GM21825 (cell line): ENCODE measurements at regions not wholly inside any gene's neighbourhood (a gene's known extent, or its start where the extent isn't known, plus 50 kb on each side); places are given as distances from the start of the nearest gene placed in this dataset.
A peak's percentile ranks its signal among the peaks of the same experiment; 100 is the strongest.

ENCODE experiments used
- ATAC-seq: cut with Tn5 transposase; IDR thresholded peaks from one replicate; pipeline ENCODE4 v1.9.1; 2021; ENCODE audit warnings: mild to moderate bottlenecking, moderate library complexity; ENCODE audit not compliant: unreplicated experiment

DNA sequence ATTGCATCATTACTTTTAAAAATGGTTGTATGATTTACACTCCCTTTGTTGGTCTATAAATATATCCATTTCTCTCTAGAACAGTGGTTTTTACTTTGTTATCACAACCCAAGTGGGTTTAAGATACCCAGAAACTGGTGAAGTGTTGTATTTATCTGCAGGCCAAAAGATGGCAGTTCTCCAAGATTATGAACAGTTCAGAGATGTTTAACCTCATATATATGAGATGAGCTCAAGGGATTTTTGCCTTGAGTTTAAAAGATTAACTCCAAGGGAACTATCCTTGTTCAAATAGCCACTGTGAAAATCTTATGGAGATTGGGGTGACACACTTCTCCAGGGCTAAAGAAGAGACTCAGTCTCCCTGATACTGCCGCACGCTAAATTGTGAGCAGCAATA lies 572.6 kb downstream of the TLE4 start:
- ATAC-seq, result no peak

GRCh38 chr9:80143899-80144298 lies 572.1 kb downstream of the TLE4 start:
- ATAC-seq, result no peak

DNA sequence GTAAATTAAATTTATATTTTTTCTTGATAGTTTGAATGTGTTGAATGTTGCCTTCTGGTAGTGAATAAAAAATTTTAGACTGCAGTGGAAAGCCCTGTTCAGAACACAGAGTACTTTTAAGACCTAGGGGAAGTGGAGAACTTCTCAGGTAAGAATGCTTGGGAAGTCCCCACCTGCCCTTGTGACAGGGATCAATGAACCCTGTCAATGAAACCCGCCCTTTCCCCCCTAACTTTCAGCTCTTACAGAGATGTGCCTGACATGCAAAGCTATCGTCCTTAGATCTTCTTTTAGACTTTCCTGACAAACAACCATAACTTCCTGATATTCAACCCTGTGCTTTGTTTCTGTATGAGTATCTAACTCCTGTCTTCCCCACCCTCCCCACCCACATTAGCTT lies 562.7 kb downstream of the TLE4 start:
- ATAC-seq, result peak; percentile 99

DNA sequence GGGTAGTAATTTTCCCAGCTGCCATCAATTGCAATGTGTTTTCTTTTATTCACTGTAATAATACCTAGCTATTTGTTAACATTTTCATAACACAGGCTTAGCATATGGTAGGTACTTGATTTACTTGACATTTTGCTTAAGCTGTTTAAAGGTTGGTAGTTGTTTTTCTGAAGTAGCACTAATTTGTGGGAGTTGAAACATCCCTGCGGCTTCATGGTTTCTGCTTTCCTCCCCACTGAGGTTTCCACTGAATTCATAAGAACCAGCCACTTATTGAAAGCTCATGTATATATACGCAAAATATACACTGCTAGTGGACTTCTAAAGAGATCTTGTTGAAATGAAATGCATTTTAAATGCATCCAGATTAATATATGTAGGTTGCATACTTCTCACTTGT lies 559.9 kb downstream of the TLE4 start:
- ATAC-seq, result no peak

- no peak for ATAC-seq
These were observed 556.2 kb downstream of the TLE4 start for GRCh38 chr9:80127920-80128319.

DNA sequence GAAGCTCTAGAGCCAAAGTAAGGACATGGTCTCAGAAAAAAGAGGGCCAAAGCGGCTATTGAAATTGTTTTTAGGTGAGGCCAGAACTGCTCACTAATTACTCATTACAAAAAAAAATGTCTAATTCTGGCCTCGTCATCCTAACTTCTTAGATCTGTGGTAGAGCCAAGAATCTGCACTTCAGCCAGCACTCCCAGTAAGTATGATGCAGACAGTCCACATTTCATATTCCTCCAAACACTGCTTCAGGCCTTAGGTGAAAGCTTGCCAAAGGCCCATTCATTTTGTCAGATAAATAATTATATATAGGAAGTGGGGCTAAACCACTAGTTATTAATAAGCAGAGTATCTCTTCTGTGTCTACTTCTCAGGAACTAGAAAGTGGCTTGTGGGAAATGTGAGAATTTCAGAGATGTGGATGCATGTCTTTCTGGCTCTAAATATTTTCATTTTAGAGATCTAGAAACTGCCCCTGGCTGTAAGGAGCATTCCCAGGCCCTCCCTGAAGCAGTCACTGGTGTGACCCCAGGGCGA lies 554.0 kb downstream of the TLE4 start:
- ATAC-seq, result no peak

DNA sequence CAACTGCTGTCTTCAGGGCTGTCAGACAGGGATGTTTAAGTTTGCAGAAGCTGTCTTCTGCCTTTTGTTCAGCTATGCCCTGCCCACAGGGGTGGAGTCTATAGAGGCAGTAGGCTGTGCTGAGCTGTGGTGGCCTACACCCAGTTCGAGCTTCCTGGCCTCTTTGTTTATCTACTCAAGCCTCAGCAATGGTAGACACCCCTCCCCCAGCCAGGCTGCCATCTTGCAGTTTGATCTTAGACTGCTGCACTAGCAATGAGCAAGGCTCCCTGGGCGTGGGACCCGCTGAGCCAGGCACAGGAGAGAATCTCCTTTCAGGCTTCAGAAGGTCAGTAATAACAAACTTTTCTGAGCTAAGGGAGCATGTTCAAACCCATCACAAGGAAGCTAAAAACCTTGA lies 545.3 kb downstream of the TLE4 start:
- ATAC-seq, result no peak

GRCh38 chr9:80114241-80114640 lies 542.5 kb downstream of the TLE4 start:
- no peak for ATAC-seq

DNA sequence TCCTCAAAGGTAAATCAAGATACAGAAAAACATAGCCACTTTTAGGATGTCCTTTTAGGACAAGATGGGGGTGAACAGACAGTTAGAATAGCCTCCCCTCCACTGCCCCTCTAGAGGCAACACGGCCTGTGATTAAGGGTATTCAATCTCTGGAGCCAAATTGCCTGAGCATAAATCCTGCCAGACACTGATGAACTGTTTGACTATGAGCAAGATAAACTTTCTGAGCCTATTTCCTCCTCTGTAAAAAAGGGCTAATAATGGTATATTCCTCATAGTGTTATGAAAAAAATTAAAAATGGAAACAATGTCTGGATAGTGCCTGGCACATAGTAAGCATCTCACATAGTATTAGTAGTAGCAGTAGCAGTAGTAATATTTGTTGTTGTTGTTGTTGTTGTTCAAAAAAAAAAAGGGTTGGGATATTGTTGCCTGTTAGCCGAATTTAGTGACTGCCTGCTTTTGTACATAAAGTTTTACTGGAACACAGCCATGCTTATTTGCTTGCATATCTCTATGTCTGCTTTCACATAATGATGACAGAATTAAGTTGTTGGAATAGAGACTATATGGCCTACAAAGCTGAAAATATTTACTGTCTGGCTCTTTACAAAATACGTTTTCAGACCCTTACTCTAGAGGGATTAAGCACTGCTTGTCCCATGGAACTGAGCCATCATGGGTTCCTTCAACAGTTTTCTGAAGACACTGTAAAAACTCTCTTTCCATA lies 536.3 kb downstream of the TLE4 start:
- ATAC-seq, result no peak

GRCh38 chr9:80097476-80097875 lies 525.7 kb downstream of the TLE4 start:
- no peak for ATAC-seq

DNA sequence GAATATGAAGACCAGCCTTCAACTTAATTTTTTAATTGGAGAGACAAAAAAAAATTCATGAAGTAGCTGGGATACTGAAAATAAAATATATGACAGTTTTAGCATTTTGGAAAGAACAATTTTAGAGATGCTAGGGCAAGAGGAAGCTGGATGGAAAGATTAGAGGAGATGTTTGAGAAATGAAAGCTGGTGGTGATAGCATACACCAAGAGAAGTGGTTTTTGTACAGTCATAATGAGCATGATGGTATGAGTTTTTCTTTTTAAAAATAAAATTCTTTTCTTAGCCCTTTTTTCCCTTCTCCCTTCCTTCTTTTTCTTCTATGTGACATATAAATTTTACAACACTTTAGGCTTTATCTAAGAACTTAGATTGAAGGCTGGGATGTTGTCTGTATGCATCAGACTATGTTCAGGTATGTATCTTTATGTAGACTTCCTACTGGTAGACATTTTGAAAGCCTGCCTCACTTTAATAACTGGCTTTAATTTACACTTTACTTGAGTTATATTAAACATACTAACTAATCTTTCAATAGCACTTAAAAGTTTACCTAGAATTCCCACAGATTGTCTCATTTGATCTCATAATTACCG lies 522.5 kb downstream of the TLE4 start:
- ATAC-seq, result no peak

- no peak for ATAC-seq
These were observed 521.9 kb downstream of the TLE4 start for GRCh38 chr9:80093695-80094094.

GRCh38 chr9:80091526-80091925 lies 519.8 kb downstream of the TLE4 start:
- ATAC-seq, result no peak

- ATAC-seq, result no peak
These were observed 518.6 kb downstream of the TLE4 start for GRCh38 chr9:80090317-80090716.

DNA sequence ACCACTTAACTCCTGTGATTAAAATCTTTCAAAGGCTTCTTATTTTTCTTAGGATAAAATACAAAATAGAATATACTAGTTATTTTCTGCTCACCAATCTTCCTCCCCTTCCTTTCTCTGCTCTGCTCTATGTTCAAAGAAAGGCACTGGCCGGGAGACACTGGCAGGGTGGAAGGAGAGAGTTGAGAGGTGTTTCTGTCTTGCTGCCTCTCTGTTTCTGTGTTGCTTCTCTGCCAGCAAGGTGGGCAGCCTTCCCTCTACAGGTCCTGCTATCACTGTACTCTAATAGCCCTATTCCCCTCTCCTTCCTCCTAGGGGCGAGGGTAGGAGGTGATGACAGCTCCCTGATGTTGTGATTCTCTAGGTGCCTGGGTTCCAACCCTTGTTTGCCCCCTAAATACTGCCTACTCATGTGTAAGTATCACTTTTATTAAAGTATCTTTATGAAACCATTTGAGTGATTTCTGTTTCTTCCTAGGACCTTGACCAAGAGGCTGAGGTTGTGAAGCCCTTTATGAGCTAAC lies 515.1 kb downstream of the TLE4 start:
- ATAC-seq, result no peak

DNA sequence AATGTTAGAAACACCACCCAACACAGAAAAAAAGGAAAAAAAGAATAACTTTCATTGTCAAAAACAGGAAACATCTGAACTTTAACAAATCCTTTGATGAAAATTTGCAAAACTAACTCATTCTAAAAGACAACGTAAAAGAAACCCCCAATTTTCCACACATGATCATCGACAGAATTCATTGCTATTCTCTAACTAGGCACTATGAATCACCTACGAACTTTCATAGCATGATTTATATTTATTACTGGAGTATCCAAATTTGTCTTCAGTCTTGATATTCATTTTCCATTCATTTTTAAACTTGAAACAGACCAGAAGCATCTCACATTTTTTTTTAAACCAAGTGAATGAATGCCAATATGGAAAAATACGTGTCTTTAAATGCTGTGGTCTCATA lies 514.6 kb downstream of the TLE4 start:
- no peak for ATAC-seq

GRCh38 chr9:80085668-80086067 lies 513.9 kb downstream of the TLE4 start:
- no peak for ATAC-seq

- ATAC-seq, result no peak
These were observed 510.4 kb downstream of the TLE4 start for GRCh38 chr9:80082213-80082612.

DNA sequence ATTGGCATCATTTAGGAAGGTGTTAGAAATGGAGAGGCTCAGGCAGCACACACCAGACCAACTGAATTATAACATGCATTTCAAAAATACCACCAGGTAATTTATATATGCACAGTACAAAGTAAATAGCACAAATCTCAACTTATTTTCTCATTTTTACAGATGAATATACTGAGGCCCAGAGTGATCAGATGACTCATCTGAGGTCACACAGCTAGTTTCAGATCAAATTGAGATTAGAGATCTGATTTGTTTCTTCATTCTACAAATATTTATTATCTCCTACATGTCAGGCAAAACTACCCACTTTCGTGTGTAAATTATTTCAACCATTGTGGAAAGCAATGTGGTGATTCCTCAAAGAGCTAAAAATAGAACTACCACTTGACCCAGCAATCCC lies 507.1 kb downstream of the TLE4 start:
- ATAC-seq, result no peak

DNA sequence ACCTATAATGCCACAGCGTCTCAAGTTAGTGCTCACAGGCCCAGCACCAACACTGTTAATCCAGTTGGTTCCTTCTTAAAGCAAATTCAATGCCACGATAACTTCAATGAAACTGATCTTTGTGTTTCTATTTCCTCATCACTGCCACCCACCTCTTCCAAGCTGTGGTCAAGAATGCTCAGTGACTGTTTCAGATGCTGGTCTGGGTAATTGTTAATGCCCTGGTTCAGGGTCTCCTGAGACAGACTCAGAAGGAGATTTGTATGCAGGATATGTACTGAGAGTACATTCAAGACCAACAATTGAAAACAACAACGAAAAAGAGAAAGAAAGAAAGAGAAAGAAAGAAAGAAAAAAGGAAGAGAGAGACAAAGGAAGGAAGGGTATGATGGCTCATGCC lies 505.3 kb downstream of the TLE4 start:
- ATAC-seq, result no peak

DNA sequence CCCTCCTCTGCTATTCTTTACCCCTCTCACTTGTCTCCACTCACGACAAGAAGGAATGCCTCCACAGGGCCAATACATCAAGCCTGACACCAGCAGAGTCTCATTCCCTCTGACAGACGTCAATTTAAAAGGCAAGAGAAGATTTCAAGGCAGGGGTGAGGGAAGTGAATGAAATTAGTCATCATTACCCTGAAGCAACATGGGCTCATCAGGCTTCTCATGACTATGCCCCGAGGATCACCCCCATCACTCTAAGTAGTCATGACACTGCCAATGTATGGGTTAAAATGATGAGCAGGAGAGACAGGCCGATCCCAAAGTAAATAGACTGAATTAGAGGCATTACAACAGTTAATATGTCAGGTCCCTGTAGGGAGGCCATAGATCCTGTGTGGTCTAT lies 504.4 kb downstream of the TLE4 start:
- ATAC-seq, result no peak

- no peak for ATAC-seq
These were observed 502.7 kb downstream of the TLE4 start for GRCh38 chr9:80074439-80074838.
